ENCODE measurements at regions not wholly inside any gene's neighbourhood (a gene's known extent, or its start where the extent isn't known, plus 50 kb on each side); places are given as distances from the start of the nearest gene placed in this dataset.
"Not testable (repeated sequence)": the region's sequence is repeated elsewhere in the genome, so short reads cannot be mapped to it uniquely, and the experiment has no call there.

- no peak for DNase-seq (ENCODE audit: low read depth)
These were observed 1104.9 kb downstream of the NSUN3 start for GRCh38 chr3:95167748-95168147.

- DNase-seq (ENCODE audit: low read depth) = no peak
These were observed 1105.7 kb downstream of the NSUN3 start for GRCh38 chr3:95168526-95168925.

GRCh38 chr3:95172164-95172943 is 1109.5 kb downstream of the NSUN3 start:
- DNase-seq (ENCODE audit: low read depth) = no peak

DNA sequence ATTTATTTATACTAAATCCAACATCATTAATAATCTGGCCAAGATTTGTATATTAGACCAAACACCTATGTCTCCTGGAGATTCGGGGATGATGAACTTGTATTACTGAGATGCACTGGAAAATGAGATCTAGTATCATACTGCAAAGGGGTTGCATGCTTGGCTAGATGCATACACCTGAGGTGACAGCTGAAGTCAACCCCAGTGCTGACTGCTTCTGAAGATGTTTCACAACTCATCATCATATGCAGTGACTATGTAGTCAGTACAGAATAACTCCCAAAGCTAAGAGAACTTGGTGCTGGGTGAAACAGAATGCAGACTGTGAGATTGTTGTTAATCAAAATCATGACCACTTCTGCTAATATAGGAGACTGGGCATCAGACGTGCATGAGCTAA is 1114.2 kb downstream of the NSUN3 start:
- no peak for DNase-seq (ENCODE audit: low read depth)

GRCh38 chr3:95184038-95184437 is 1121.2 kb downstream of the NSUN3 start:
- DNase-seq (ENCODE audit: low read depth) = no peak

DNA sequence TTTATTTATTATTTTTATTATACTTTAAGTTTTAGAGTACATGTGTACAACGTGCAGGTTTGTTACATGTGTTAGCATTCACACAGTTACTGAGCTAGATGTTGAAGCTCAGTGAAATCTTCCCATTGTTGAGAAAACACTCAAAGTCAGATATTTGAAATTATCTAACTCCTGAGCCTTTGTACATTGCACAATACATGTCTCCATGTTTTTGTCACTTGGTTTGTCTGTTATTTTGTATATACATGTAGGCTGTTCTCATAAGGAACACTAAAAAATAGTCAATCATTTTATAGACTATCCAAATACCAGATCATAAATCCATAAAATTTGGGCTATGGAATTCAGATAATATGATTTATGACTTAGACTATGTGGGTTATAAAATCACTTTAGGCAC is 1126.5 kb downstream of the NSUN3 start:
- no peak for DNase-seq (ENCODE audit: low read depth)

GRCh38 chr3:95197661-95198060 is 1134.8 kb downstream of the NSUN3 start:
- DNase-seq (ENCODE audit: low read depth) = no peak

DNA sequence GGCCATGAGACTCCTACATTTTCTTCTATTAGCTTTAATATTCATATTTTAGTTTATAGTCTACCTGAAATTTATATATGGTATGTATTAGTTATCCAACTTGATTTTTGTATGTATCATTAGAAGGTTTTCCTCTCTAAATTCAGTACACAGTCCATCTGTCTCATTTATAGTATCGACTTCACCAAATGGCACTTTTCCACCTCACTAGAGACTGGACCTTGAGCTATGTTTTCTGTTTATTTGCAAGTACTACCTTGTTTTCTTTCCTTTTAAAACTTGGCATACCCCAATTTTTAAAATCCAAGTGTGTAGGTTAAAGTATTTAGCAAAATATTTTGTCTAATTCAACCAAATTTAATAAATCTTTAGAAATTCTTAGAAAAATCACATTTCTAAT is 1137.5 kb downstream of the NSUN3 start:
- DNase-seq (ENCODE audit: low read depth) = no peak

DNA sequence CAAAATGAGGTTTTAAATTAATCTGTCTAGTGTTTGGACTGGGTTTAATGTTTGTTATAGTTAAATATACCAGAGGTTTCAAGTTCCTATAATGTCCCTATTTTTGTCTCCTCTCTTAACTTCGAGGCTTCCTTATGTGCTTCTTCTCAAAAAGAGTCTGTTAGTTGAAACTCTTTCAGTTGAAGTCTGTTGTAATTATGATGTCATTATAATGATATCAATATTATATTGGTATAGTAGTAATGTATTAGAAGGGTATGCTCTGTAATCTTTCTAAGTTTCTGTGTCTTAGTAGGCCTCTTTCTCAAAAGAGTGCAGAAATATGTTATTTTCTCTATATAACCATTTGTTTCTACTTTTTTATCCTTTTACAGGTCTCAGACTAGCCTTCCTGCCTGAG is 1148.0 kb downstream of the NSUN3 start:
- no peak for DNase-seq (ENCODE audit: low read depth)

- DNase-seq (ENCODE audit: low read depth) = no peak
These were observed 1149.3 kb downstream of the NSUN3 start for GRCh38 chr3:95212117-95212516.

- no peak for DNase-seq (ENCODE audit: low read depth)
These were observed 1152.6 kb downstream of the NSUN3 start for GRCh38 chr3:95215437-95215957.

GRCh38 chr3:95217661-95218060 is 1154.8 kb downstream of the NSUN3 start:
- no peak for DNase-seq (ENCODE audit: low read depth)

DNA sequence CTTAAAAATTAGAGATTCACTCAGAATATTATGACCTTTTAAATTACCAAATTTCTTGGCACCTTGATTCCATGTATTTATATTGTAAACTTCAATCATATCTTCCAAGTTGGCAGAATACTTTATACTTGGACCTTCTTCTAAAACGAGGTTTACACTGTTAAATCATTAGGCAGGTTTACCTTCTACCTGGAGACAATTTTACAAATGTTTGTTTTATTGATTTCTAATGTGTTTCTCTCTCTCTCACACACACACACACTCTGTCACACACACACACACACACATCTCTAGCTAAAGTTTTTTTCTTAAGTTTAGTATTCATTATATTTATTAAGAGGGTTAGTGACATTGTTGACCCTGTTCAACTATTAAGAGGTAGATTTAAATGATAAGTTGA is 1155.6 kb downstream of the NSUN3 start:
- DNase-seq (ENCODE audit: low read depth) = no peak

GRCh38 chr3:95226437-95226836 is 1163.6 kb downstream of the NSUN3 start:
- no peak for DNase-seq (ENCODE audit: low read depth)

DNA sequence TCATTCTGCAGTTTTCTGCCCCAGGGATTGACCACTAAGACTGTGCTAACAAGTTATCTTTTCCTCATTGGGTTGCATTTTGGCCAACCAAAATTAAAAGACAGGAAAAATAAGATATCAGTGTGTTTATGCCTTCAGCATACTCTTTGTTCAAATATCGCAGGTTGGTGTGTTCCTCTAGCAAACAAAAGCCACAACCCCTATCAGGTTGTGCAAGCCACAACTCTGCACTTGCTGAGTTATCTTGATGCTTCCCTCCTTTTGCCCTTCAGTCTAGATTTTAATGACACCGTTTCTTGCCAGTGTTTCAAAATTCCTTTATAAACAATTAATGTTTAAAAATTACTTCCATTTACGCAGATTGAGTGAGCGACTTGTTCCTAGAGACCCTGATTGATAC is 1164.2 kb downstream of the NSUN3 start:
- no peak for DNase-seq (ENCODE audit: low read depth)

GRCh38 chr3:95228416-95228815 is 1165.6 kb downstream of the NSUN3 start:
- no peak for DNase-seq (ENCODE audit: low read depth)

- no peak for DNase-seq (ENCODE audit: low read depth)
These were observed 1173.1 kb downstream of the NSUN3 start for GRCh38 chr3:95235916-95236315.

DNA sequence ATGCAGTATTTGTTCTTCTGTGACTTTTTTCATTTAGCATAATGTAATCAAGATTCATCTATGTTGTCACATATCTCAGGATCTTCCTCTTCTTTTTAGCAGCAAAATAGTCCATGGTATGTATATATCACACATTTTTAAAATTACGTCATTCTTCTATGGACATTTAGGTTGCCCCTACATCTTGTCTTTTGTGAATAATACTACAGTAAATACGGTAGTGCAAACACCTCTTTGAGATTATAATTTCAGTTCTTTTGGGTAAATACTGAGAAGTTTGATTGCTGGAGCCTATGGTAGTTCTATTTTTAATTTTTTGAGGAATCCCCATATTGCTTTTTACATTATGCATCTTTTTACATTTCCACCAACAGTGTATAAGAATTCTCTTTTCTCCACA is 1174.9 kb downstream of the NSUN3 start:
- DNase-seq (ENCODE audit: low read depth) = no peak

DNA sequence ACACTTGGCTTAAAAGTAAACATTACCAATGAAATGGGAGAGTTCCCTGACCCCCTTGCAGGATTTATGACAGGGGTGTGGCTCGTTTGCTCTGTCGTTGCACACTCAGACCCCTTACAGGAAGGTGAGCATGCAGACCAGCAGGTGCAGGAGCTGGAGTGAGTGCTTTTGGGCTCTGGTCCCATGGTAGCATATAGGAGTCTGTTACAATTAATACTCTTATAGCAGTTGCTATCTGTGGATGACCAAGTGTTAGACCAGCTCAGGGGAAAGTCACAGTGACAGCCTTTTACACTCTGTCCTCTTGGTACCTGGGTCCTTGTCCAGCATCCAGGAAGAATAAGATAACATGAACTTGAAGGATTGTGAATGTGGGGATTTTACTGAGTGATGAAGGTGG is 1177.5 kb downstream of the NSUN3 start:
- no peak for DNase-seq (ENCODE audit: low read depth)

DNA sequence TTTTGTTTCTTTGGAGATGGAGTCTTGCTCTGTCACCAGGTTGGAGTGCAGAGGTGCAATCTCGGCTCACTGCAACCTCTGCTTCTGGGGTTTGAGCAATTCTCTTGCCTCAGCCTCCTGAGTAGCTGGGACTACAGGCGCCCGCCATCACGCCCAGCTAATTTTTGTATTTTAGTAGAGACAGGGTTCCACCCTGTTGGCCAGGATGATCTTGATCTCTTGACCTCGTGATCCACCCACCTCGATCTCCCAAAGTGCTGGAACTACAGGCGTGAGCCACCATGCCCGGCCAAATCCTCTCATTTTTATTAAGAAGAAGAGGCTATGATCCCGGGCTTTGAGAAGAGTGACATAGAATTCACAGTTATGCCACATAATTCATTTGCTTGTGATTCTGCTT is 1178.4 kb downstream of the NSUN3 start:
- DNase-seq (ENCODE audit: low read depth) = not testable (repeated sequence)

DNA sequence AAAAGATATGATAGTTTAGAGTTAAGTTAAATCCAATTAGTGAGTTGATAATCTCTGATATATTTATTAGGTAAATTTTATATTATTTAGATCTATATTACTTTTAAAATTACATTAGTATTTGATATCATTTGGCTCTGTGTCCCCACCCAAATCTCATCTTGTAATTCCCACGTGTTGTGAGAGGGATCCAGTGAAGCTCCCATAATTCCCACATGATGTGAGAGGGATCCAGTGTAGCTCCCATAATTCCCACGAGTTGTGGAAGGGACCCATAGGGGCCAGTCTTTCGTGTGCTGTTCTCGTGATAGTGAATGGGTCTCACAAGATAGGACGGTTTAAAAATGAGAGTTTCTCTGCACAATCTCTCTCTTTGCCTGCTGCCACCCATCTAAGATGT is 1183.6 kb downstream of the NSUN3 start:
- DNase-seq (ENCODE audit: low read depth) = no peak

- DNase-seq (ENCODE audit: low read depth) = no peak
These were observed 1191.2 kb downstream of the NSUN3 start for GRCh38 chr3:95254061-95254460.

- DNase-seq (ENCODE audit: low read depth) = no peak
These were observed 1191.9 kb downstream of the NSUN3 start for GRCh38 chr3:95254758-95255157.

DNA sequence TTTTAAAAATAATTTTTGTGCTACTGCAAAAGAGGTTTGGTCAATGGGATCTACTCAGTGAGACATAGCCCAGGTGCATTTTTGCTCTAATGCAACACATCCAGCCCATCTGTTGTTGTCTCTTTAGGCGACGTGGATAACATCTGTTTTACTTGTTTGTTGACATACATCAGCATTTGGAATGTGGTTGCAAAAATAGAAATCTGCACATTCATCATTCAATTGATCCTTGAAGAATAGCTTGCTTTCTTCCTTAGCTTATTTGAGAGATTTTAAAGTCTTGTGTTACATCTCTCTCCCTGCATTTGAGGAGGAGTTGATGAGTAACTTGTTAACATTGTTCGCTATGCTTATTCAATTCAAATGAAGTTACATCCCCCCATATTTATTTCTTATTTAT is 1202.3 kb downstream of the NSUN3 start:
- DNase-seq (ENCODE audit: low read depth) = no peak

Data from HS-5 (cell line).